ENCODE measurements at regions not wholly inside any gene's neighbourhood (a gene's known extent, or its start where the extent isn't known, plus 50 kb on each side); places are given as distances from the start of the nearest gene placed in this dataset.
"Not testable (repeated sequence)": the region's sequence is repeated elsewhere in the genome, so short reads cannot be mapped to it uniquely, and the experiment has no call there.

DNA sequence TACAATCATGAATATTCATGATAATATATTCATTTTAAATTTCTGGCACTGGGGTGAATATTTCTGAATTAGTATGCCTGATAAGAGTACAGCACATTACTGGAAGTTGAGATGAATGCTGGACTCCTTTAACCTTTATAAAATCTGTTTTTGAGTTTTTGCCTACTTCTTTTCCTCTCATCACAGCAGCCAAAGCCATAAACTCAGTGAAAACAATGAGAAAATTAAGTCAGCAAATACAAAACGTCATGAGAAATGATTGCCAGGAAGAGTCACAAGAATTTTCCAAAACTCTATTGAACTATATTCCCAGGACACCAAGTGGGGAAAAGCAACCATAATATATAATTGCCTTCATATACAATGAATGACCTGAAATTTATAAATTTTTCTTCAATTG lies 837.6 kb downstream of the TBC1D32 start:
- no peak for DNase-seq (ENCODE audit: low spot score)

DNA sequence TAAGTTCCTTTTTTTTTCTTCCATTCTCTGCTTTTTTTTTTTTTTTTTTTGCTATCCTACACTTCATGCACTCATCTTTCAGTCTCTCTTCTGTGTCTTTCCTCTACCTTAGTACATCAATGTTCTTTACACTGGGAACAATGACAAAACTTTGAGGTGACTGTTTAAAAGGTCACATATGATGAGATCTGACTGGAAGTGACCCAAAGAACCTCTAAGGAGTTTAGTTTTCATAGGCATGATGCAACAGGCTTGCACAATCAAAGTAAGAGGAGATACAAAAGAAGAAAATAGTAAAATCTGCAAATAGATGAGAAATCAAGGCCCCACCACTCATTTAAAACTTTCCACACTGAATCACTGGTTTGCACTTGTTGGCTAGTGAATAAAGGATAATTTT lies 840.8 kb downstream of the TBC1D32 start:
- DNase-seq (ENCODE audit: low spot score): no peak

DNA sequence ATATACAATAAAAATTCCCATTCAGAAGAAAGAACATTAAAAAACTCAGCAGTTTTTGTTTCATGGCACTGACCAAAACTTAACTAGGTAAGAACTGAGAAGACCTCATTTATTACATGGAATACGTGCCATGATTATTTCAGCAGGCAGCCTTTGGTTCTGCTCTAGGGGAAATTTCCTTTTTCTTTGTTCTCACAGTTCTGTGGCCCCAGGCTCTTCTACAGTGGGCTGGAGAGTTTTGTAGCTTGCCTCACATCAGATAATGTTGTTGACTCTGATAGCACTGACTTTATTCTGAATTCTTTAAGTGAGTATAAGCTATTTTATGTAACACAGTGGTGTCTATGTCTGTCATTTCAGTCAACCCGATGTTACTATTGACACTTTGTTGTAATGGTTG lies 844.3 kb downstream of the TBC1D32 start:
- DNase-seq (ENCODE audit: low spot score): no peak

DNA sequence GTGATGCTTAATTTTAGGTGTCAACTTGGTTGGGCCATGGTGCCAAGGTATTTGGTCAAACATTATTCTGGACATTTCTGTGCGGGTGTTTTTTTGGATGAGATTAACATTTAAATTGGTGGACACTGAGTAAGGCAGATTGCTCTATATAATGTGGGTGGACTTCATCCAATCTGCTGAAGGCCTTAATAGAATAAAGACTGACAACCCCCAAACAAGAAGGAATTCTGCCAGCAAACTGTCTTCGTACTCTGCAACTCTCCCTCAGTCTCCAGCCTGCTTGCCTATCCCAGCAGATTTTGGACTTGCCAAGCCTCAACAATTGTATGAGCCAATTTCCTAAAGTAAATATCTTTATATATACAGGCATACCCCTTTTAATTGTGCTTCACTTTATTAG lies 850.1 kb downstream of the TBC1D32 start:
- DNase-seq (ENCODE audit: low spot score): no peak

DNA sequence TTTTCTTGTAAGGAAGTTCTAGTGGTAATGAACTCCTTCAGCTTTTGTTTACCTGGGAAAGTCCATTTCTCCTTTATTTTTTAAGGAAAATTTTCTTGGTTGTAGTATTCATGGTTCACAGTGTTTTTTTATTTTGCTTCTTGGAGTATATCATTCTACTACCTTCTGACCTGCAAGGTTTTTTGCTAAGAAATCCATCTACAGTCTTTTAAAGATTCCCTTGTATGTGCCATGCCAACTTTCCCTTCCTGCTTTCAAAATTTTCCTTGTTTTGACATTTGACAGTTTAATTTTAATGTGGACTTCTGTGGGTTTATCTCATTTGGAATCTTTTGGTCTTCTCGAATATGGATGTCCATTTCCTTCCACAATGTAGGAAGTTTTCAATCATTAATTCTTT lies 855.6 kb downstream of the TBC1D32 start:
- no peak for DNase-seq (ENCODE audit: low spot score)

DNA sequence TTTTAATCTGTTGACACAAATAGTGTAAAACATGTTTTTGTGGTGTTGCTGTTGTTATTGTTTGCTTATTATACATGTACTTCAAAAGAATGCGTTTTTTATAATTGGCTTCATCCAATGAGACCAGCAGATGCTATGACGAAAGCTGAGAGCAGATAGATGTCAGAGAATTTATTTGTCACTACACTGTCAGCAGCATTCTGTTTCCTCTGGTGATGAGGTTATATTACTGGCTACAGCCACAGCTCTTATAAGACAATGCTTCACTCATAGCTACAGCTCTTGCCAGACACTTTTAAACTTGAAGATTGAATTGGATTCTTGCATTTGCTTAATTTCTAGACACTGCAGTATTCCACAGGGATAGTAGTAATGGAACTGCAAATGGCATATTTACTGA lies 860.5 kb downstream of the TBC1D32 start:
- DNase-seq (ENCODE audit: low spot score): no peak

DNA sequence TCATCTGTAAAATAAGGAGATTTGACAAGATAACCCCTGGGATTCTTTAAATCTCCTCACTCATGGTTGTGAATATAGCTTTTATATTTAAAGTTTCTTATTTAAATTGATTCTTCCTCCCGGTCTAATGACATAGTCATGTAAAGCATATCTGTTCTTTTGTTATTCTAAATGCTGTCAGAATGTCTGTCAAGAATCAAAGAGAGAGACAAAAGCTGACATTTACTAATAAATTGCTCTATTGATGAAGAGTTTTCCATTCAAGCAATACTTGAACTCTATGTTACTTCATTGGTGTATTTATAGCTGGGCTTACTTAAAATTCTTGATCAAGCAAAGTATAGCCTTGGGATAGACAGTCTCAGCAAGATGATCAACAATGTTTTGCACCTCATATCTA lies 865.8 kb downstream of the TBC1D32 start:
- no peak for DNase-seq (ENCODE audit: low spot score)

DNA sequence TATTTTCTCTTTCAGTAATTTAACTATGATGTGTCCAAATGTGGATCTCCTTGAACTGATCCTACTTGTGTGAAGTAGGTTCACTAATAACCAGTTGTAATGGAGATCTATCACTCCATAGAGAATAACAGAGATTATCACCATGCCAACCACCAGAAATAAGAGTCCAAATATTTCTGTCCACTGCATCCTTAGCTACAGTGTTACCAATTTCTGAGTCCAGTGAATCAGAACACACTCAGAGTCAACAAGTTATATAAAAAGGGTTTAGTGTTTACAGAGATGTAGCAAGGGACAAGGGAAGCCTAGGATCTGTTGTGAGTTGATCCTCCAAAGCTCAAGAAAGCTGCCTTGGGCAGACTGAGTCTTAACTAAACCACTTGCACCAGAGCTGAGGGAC lies 882.8 kb downstream of the TBC1D32 start:
- DNase-seq (ENCODE audit: low spot score): no peak

DNA sequence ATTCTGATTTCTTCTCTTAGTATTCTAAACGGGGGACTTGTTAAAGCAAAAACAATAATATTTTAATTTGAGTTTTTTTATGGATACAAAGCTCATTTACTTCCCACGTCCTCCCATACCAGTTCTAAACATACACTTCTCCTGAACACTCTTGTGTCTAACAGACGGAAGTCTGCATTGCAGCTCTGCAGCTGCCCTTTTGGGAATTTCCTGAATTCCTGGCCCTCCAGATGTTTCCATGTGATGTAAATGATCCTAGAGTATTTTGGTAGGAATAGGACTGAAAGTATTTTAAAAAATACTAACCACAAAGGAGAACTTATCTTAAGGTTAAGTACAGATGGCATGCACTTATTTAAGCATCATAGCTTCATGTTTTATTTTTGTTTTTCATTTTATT lies 886.7 kb downstream of the TBC1D32 start:
- DNase-seq (ENCODE audit: low spot score): no peak

DNA sequence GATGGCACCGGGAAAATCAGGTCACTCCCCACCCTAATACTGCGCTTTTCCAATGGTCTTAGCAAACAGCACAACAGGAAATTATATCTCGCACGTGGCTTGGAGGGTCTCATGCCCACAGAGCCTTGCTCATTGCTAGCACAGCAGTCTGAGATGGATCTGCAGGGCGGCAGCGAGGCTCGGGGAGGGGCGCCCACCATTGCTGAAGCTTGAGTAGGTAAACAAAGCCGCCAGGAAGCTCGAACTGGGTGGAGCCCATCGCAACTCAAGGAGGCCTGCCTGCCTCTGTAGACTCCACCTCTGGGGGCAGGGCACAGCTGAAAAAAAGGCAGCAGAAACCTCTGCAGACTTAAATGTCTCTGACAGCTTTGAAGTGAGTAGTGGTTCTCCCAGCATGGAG lies 901.4 kb downstream of the TBC1D32 start:
- not testable (repeated sequence) for DNase-seq (ENCODE audit: low spot score)

DNA sequence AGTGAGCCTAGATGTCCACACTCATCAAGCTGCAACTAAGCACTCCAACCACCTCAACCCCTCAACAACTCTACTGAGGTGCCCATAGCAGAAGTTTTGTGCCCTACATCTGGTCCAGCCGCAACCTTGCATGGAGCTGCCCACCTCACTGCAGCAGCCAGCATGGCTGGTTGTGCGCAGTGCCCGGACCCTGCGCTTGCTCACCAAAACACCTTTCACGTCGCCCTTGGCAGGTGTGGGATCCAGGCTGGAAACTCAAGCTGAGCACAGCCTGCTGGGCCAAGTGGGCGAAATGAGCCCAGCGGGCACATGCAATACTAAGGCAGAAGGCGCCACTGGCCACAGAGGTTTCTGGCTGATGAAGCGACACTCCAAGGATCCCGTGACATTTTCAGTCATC lies 902.4 kb downstream of the TBC1D32 start:
- no peak for DNase-seq (ENCODE audit: low spot score)

DNA sequence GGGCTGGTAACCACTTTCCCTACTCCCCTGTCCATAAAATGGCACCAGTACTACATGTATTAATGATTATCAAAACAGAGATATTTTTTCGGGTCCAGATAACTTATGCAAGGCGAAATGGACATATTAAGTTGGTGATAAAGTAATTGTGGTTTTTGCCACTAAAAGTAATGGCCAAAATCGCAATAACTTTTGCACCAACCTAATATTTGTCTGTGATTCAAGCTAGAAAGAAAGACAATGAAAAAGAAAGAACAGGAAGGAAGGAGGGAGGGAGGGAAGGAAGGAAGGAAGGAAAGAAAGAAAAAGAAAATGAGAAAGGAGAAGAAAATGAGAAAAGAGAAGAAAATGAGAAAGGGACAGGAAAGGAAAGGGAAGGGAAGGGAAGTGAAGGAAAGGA lies 922.9 kb downstream of the TBC1D32 start:
- no peak for DNase-seq (ENCODE audit: low spot score)

DNA sequence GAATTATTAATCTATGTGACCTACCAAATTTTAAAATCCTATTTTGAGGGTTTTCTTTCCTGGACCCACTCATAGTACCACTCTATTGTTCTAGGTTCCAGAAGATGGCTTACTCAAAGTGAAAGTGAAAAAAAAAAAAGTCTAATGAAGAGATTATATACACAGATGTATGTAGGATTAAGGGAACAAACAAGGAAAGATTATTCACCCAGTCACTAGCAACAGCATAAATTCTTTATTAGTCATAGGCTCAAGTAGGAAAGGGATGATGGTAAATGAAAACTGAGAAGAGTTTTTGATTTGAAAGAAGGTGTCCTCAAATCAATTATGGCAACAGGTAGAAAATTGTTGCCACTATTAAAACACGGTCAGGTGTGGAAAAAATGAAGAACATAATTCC lies 923.7 kb downstream of the TBC1D32 start:
- DNase-seq (ENCODE audit: low spot score): no peak

DNA sequence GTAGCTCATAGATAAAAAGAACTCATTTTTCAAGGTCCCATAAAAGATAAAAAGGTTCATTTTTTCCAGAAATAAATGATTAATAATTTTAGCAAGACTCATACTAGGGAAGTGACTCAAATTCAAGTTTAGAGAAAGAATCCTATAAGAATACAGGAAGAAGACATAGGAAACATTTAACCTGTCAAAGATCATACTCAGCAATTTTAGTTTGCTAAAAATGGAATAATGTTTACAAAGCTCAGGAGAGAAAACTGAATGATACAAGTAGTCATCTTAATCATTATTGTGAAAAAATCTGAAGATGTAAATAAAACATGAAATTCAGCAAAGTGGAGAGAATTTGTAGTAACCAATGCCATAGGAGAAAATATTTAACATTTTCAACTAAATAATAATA lies 926.6 kb downstream of the TBC1D32 start:
- DNase-seq (ENCODE audit: low spot score): no peak

DNA sequence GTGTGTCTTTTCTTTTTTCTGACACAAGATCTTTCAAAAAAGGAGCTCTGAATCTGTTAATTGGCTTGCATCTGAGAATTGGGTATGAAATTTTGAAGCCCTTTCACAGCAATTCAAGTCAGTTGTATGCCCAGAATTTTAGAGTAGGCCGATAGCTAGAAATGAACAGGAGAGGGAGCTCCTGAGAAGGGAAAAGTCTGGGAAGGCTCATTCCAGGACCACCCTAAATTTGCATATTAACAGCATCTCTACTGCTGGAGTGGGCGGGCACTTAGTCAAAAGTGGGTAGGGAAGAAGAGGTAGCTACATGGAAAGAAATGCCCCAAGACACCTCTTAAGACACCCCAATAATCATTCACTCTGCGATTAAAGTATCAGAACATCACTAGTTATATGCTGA lies 928.3 kb downstream of the TBC1D32 start:
- DNase-seq (ENCODE audit: low spot score): no peak

DNA sequence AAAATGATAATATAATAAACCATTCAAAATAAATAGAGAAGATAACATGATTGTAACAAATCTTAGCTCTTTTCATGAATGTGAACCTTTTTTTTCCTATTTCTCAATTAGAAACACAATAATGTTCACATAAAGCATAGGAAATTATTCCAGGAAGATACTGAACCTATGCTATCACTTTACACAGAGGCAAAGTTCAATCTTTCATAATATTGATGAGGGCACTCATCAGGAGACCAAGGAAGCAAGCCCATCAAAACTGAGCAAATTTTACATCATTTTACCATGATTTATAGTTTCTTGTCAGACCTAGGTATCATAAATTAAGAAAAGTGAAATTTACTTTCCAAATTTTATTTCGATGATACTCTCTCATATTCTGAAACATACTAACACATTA lies 938.5 kb downstream of the TBC1D32 start:
- no peak for DNase-seq (ENCODE audit: low spot score)

DNA sequence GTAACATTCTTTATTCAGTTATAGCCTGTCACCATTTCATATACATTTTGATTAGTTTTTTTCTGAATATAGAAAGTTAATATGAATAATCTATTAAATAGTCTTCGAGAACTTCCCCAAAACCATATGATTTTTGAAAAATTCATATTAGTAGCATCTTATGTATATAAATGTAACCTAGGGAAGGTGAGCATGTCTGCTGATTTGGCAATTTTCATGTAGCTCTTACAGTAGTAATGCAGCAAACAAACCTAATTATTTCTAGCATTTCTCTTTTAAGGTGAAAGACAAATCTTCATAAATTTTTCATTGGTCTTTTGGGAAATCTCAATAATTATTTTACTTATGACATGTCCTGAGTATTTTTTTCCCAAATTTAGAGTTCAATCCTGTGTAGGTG lies 939.0 kb downstream of the TBC1D32 start:
- DNase-seq (ENCODE audit: low spot score): no peak

DNA sequence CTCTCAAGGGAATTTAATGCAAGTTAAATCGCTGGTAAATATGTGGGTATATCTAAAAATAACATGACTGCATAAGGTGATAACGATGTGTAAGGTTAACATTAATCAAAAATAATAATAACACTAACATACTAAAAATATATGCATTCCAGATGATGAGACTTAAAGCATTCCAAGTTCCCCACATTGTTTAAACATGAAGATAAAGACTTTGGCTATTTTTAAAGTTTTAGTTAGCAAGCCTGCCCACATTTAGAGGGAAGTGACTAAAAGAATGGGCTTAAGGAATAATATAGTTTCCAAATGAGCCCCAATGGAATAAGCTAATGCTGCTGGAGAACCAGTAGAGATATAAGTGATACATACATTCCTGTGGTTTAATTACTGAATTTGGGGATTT lies 941.3 kb downstream of the TBC1D32 start:
- no peak for DNase-seq (ENCODE audit: low spot score)

DNA sequence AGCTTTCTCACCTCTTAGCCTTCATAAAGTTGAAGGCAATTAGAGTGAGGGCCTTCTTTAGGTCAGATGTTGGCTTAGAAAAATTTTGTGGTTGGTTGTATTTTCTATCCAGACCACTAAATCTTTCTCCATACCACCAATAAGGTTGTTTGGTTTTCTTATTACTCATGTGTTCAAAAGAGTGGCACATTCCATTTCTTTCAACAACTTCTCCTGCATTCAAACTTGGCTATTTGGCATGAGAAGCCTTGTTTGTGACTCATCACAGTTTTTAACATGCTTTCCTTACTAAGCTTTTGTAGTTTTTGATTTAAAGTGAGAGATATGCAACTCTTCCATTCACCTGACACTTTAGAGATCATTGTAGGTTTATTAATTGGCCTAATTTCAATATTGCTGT lies 949.6 kb downstream of the TBC1D32 start:
- no peak for DNase-seq (ENCODE audit: low spot score)

DNA sequence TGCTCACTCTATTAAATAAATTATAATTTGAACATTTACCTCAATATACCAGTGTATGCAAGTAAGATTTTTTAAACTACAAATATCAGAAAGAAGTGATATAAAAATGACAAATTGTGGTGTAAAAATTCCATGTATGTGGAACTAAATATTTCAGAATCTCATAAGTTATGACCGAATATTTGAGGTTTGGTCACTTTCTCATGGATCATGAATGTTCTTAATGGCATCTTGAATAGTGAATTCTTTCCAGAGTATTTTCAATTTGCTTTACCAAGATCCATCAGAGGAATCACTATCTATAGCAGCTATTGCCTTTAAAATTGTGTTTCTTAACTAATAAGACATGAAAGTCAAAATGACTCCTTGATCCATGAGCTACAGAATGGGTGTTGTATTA lies 950.6 kb downstream of the TBC1D32 start:
- DNase-seq (ENCODE audit: low spot score): no peak

DNA sequence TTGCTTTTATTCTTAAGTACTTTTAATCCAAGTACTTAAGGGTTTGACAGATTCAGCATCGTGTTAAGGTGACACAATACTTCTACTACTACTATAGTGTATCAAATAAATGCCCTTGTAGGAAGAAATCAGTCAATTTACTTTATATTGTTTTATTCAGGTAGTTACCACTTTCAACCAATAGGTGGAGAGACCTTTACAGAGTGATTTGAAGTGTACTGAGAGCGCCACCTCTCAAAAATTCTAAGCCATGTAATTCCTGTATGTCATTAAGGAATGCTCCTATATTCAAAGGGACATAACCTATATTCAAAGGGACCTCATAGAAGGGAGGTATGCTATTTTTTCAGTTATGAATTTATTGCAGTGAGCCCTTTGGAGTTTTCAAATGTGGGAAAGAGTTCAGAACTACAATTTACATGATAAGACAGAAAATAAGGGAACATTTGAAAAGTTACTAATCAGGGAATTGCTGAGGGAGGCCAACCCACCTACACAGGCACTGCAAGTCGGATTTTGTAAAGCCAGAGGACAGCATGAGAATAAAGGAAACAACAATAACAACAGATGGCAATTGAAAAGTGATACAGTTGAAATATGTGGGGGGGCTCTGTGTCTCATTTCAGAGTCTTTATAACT lies 955.6 kb downstream of the TBC1D32 start:
- DNase-seq (ENCODE audit: low spot score): no peak

DNA sequence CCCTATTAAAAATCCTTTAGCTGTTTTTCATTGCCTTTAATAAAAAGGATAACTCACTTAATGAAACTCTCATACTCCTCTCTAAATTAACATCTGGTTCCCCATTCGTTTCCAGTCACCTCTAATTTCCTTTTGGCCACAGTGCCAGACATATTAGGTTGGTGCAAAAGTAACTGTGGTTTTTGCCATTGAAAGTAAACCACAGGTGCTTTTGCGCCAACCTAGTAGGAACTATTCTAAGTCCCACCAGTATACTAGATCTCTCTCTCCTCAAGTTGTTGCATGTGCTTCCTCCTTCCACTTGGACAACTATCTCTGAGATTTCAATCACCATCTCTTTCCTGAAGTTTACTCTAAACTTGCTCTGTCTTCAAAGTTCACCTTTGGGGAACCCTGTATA lies 961.1 kb downstream of the TBC1D32 start:
- DNase-seq (ENCODE audit: low spot score): no peak

DNA sequence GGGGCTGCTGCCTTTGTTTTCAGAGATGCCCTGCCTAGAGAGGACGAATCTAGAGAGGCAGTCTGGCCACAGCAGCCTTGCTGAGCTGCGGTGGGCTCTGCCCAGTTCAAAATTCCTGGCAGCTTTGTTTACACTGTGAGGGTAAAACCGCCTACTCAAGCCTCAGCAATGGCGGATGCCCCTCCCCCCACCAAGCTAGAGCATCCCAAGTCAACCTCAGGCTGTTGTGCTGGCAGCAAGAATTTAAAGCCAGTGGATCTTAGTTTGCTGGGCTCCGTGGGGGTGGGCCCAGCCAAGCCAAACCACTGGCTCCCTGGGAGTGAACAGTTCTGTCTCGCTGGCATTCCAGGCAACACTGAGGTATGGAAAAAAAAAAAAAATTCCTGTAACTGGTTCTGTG lies 970.9 kb downstream of the TBC1D32 start:
- no peak for DNase-seq (ENCODE audit: low spot score)

DNA sequence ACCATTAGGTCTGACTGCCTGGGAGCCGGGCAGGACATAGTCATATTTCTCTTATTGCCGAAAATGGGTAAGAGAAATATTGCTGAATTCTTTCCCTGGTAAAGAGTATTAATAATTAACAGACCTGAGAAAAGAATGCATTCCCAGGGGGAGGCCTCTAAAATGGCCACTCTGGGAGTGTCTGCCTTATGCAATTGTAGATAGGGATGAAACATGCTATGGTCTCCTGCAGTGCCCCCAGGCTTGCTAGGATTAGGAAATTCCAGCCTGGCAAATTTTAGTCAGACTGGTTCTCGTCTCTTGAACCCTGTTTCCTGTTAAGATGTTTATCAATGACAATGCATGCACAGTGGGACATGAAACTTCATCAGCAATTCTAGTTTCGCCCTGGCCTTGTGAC lies 975.7 kb downstream of the TBC1D32 start:
- not testable (repeated sequence) for DNase-seq (ENCODE audit: low spot score)

DNA sequence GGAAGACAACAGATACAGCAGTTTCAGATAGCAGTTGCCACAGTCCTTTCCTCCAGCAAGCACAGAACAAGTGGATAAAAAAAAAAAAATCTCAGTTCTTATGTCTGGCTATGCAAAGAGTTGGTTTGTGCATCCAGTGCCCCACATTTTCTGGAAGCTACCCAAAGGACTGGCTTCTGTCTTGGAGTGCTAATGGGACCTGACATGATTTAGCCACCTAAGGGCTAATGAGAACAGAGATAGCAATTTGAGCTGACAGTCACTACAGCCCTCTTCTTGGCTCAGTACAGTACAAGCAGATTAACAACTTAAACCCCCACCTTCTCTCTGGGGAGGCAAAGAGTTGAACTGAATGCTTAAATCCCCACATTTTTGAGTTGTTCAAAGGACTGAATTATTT lies 976.8 kb downstream of the TBC1D32 start:
- no peak for DNase-seq (ENCODE audit: low spot score)
